PC-9 (cell line): ENCODE measurements at regions not wholly inside any gene's neighbourhood (a gene's known extent, or its start where the extent isn't known, plus 50 kb on each side); places are given as distances from the start of the nearest gene placed in this dataset.

Experiments
- CTCF ChIP-seq: fragments of 200-600 bp; sonication (generic); conservative IDR thresholded peaks from 2 replicates; pipeline ENCODE4 v1.6.1; 2017; ENCODE audit warnings: mixed run types, antibody characterized with exemption, mild to moderate bottlenecking, moderate library complexity
- EZH2 ChIP-seq: fragments of 200-600 bp; sonication (generic); IDR thresholded peaks from 2 replicates; pipeline ENCODE4 v1.8.0; 2017; ENCODE audit warnings: antibody characterized with exemption, low read depth

DNA sequence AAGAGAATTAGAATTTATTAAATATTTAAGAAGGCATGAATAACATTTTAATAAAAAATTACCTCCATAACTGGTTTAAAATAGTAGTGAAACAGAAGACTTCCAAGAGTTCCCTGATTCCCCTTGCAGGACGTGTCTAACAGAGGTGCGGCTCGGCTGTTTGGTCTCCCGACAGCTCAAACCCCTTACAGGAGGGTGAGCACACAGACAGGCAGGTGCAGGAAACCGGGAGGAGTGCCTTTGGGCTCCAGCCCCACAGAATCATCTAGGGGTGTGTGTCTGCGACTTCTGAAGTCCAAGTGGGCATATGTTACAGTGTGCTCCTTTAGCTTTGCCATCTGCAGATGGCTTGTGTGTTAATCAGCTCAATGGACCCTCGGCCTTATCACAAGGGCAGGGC is 88.1 kb upstream of the CCSER1 start:
- TF ChIP-seq CTCF (no peak), EZH2 (no peak)
